GM23338 (cell line): ENCODE measurements at regions not wholly inside any gene's neighbourhood (a gene's known extent, or its start where the extent isn't known, plus 50 kb on each side); places are given as distances from the start of the nearest gene placed in this dataset.

Source experiments
- ATAC-seq: fragments of 200-7000 bp; cut with Tn5 transposase; 3 replicates; pipeline ENCODE4 v1.9.1; 2020
- DNase-seq: peaks from one replicate; pipeline ENCODE4 v3.0.0-alpha.2; 2015; ENCODE audit warnings: low spot score
- H2AFZ ChIP-seq: fragments of 200-600 bp; sonication (generic); 2 replicates; pipeline ENCODE4 v1.8.0; 2016; ENCODE audit warnings: antibody characterized with exemption, mild to moderate bottlenecking, moderate library complexity
- H3F3A ChIP-seq: fragments of 200-600 bp; sonication (generic); replicated peaks from 2 replicates; pipeline ENCODE4 v1.8.0; 2017; ENCODE audit warnings: antibody characterized with exemption, mixed run types, low read depth
- H3K27ac ChIP-seq: fragments of 200-600 bp; sonication (generic); 2 replicates; pipeline ENCODE4 v1.6.1; 2016; ENCODE audit warnings: low read depth
- H3K27me3 ChIP-seq: fragments of 200-600 bp; sonication (generic); 2 replicates; pipeline ENCODE4 v1.8.0; 2016; ENCODE audit warnings: mild to moderate bottlenecking, mixed run types, moderate library complexity; ENCODE audit not compliant: insufficient read depth
- H3K36me3 ChIP-seq: fragments of 200-600 bp; sonication (generic); 2 replicates; pipeline ENCODE4 v1.8.0; 2016; ENCODE audit warnings: mild to moderate bottlenecking; ENCODE audit not compliant: insufficient read depth
- H3K4me1 ChIP-seq: fragments of 200-600 bp; sonication (generic); 2 replicates; pipeline ENCODE4 v1.8.0; 2016; ENCODE audit warnings: mild to moderate bottlenecking, moderate library complexity; ENCODE audit not compliant: insufficient read depth
- H3K4me2 ChIP-seq: fragments of 200-600 bp; sonication (generic); 2 replicates; pipeline ENCODE4 v1.7.1; 2017; ENCODE audit warnings: mixed run types
- H3K4me3 ChIP-seq: fragments of 200-600 bp; sonication (generic); 2 replicates; pipeline ENCODE4 v1.6.1; 2016; ENCODE audit warnings: mixed run types
- H3K79me2 ChIP-seq: fragments of 200-600 bp; sonication (generic); replicated peaks from 2 replicates; pipeline ENCODE4 v1.8.0; 2017; ENCODE audit warnings: mild to moderate bottlenecking; ENCODE audit not compliant: insufficient read depth
- H3K9me2 ChIP-seq: fragments of 200-600 bp; sonication (generic); 2 replicates; pipeline ENCODE4 v1.8.0; 2017; ENCODE audit not compliant: insufficient read depth
- H4K20me1 ChIP-seq: fragments of 200-600 bp; sonication (generic); replicated peaks from 2 replicates; pipeline ENCODE4 v1.8.0; 2017; ENCODE audit warnings: mild to moderate bottlenecking; ENCODE audit not compliant: insufficient read depth
- H3K27ac Mint-ChIP-seq: 2 replicates; pipeline ENCODE4 v1.8.0; 2020; ENCODE audit warnings: inconsistent platforms, mild to moderate bottlenecking, moderate library complexity, mixed read lengths
- H3K27me3 Mint-ChIP-seq: 3 replicates; pipeline ENCODE4 v1.8.0; 2022; ENCODE audit warnings: low read depth, mild to moderate bottlenecking, moderate library complexity, mixed read lengths, inconsistent platforms; ENCODE audit not compliant: insufficient read depth, poor library complexity
- H3K36me3 Mint-ChIP-seq: 3 replicates; pipeline ENCODE4 v1.8.0; 2021; ENCODE audit warnings: low read depth, mild to moderate bottlenecking, inconsistent platforms, moderate library complexity, mixed read lengths
- H3K4me1 Mint-ChIP-seq: 3 replicates; pipeline ENCODE4 v1.8.0; 2020; ENCODE audit warnings: mild to moderate bottlenecking, inconsistent platforms, mixed read lengths
- H3K4me3 Mint-ChIP-seq: 3 replicates; pipeline ENCODE4 v1.8.0; 2021; ENCODE audit warnings: moderate library complexity, mild to moderate bottlenecking, inconsistent platforms, mixed read lengths
- H3K9me3 Mint-ChIP-seq: 3 replicates; pipeline ENCODE4 v1.8.0; 2020; ENCODE audit warnings: moderate library complexity, mild to moderate bottlenecking, inconsistent platforms, mixed read lengths
- CREB1 ChIP-seq: fragments of 250-450 bp; sonication (Bioruptor Pico); IDR thresholded peaks from 2 replicates; pipeline ENCODE4 v1.5.0; 2020; ENCODE audit warnings: low read depth, mild to moderate bottlenecking, moderate library complexity
- CTCF ChIP-seq, 2 experiments: fragments of 200-600 bp in 1 of 2; sonication (generic) in 1 of 2; conservative IDR thresholded peaks; 2 replicates each; pipeline versions ENCODE4 v1.5.1 to v1.6.1; 2016 to 2017; ENCODE audit warnings: antibody characterized with exemption in 2 of 2, low read depth in 2 of 2, mild to moderate bottlenecking in 2 of 2, moderate library complexity in 1 of 2
- ETS1 ChIP-seq: IDR thresholded peaks from 2 replicates; pipeline ENCODE4 v1.6.1; 2016; ENCODE audit warnings: antibody characterized with exemption
- EZH2phosphoT487 ChIP-seq: fragments of 200-600 bp; sonication (generic); IDR thresholded peaks from one replicate; pipeline ENCODE4 v1.8.1; 2018; ENCODE audit warnings: antibody characterized with exemption; ENCODE audit not compliant: unreplicated experiment
- NANOG ChIP-seq: IDR thresholded peaks from 2 replicates; pipeline ENCODE4 v1.6.1; 2016; ENCODE audit warnings: antibody characterized with exemption, borderline replicate concordance
- POLR2AphosphoS5 ChIP-seq: IDR thresholded peaks from 2 replicates; pipeline ENCODE4 v1.6.1; 2016; ENCODE audit warnings: antibody characterized with exemption, low read depth
- REST ChIP-seq: IDR thresholded peaks from one replicate; pipeline ENCODE4 v1.6.1; 2018; ENCODE audit warnings: antibody characterized with exemption; ENCODE audit not compliant: unreplicated experiment
- STAT1 ChIP-seq: IDR thresholded peaks from one replicate; pipeline ENCODE4 v1.6.1; 2016; ENCODE audit warnings: antibody characterized with exemption; ENCODE audit not compliant: unreplicated experiment
- ZNF114 ChIP-seq: fragments of 250-450 bp; sonication (Bioruptor Pico); IDR thresholded peaks from 2 replicates; pipeline ENCODE4 v1.5.0; 2020; ENCODE audit warnings: mild to moderate bottlenecking, moderate library complexity
- ZNF331 ChIP-seq: fragments of 250-450 bp; sonication (Bioruptor Pico); IDR thresholded peaks from 2 replicates; pipeline ENCODE4 v1.5.0; 2020; ENCODE audit warnings: low read depth, mild to moderate bottlenecking, moderate library complexity
- ZNF462 ChIP-seq: fragments of 250-450 bp; sonication (Bioruptor Pico); IDR thresholded peaks from 2 replicates; pipeline ENCODE4 v1.5.0; 2020; ENCODE audit warnings: mild to moderate bottlenecking, moderate library complexity

GRCh38 chr21:31395268-31395667, 51.2 kb upstream of the TIAM1 start:
- H3K4me2 ChIP-seq, result no peak overlapping the region
- H4K20me1 ChIP-seq, result no peaks in the 10 kb centered on the region; the same call in none of the 2 replicates
- no peaks in the 10 kb centered on the region for H3K36me3 Mint-ChIP-seq
- no peak overlapping the region for H3K27ac Mint-ChIP-seq
- H3F3A ChIP-seq, result no peaks in the 10 kb centered on the region
- no peak for TF ChIP-seq STAT1
- TF ChIP-seq POLR2AphosphoS5, result no peak
- TF ChIP-seq ETS1, result no peak
- TF ChIP-seq EZH2phosphoT487, result no peak
- no peak for TF ChIP-seq REST
- TF ChIP-seq ZNF114, result no peak
- no peak for TF ChIP-seq CTCF (conservative IDR thresholded peaks at IDR 0.05; ENCODE audit: low read depth in 2 of 2)
- no peak for TF ChIP-seq NANOG
- no peak for TF ChIP-seq ZNF331 (CRISPR knock-in tag)
- TF ChIP-seq CREB1, result no peak
- TF ChIP-seq ZNF462, result no peak
- H3K9me3 Mint-ChIP-seq, result no peaks in the 10 kb centered on the region
- H3K4me3 Mint-ChIP-seq, result no peak overlapping the region
- no peaks in the 10 kb centered on the region for H3K36me3 ChIP-seq
- no peak overlapping the region for H3K4me3 ChIP-seq
- no peak overlapping the region for H2AFZ ChIP-seq
- no peaks in the 10 kb centered on the region for H3K9me2 ChIP-seq
- H3K4me1 Mint-ChIP-seq, result peaks cover 15% of the 10 kb centered on the region
- H3K27ac ChIP-seq, result no peak overlapping the region
- H3K27me3 ChIP-seq, result no peaks in the 10 kb centered on the region
- peaks cover 6% of the 10 kb centered on the region for H3K27me3 Mint-ChIP-seq
- H3K79me2 ChIP-seq, result no peaks in the 10 kb centered on the region; the same call in 1 of the 2 replicates
- DNase-seq (no peak), ATAC-seq (no peak)
- peaks cover 15% of the 10 kb centered on the region; the same call in 1 of the 2 replicates for H3K4me1 ChIP-seq
